HG02642 (cell line): ENCODE measurements at regions not wholly inside any gene's neighbourhood (a gene's known extent, or its start where the extent isn't known, plus 50 kb on each side); places are given as distances from the start of the nearest gene placed in this dataset.

Source experiments
- ATAC-seq: cut with Tn5 transposase; IDR thresholded peaks from one replicate; pipeline ENCODE4 v1.9.1; 2021; ENCODE audit warnings: mild to moderate bottlenecking; ENCODE audit not compliant: unreplicated experiment, poor library complexity

DNA sequence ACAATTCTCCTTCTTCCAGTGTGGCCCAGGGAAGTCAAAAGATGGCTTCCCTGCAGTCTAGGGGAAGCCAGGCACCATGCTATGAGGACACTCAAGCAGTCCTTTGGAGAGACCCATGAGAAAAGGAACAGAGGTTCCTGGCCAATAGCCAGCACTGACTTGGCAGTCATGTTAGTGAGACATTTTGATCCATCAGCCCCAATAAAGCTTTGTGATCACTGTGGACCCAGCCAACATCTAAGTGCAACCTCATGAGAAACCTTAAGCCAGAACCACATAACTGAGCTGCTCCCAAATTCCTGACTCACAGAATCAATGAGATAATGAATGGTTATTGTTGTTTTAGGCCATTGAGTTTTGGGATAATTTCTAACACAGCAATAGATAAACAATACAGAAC, 51.0 kb upstream of the NAP1L1 start:
- no peak for ATAC-seq
